ENCODE measurements at regions not wholly inside any gene's neighbourhood (a gene's known extent, or its start where the extent isn't known, plus 50 kb on each side); places are given as distances from the start of the nearest gene placed in this dataset.

DNA sequence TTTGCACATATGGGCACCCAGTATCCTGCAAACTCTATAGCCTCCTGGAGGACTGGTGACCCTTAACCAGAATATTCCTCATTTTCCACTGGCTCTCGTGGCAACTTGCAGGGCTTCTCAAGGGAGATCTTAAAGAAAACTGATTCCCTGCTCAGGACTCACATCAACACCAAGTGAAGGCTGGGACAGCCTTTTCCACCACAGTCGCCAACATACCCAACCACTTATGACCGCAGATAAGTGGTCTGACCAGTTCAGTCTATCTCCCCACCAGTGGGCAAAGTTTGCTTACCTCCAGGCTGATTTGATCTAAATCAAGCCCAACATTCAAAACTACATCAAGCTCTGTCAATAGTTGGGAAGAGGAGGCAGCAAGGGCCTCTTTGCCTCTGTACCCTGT, 289.3 kb upstream of the GATB start:
- Histone ChIP-seq H3K9me3 (ENCODE audit: low read depth) (no peaks in the 10 kb centered on the region), H3K27me3 (replicated peaks; ENCODE audit: insufficient read depth) (no peaks in the 10 kb centered on the region), H3K4me1 (ENCODE audit: insufficient read depth) (peaks cover 22% of the 10 kb centered on the region), H3K79me2 (ENCODE audit: insufficient read depth) (no peaks in the 10 kb centered on the region), H3F3A (ENCODE audit: insufficient read depth) (0 out of 2 replicates have a peak, but pooled peaks cover 9% of the 10 kb centered on the region), H3K27ac (no peak overlapping the region), H3K4me3 (no peak overlapping the region), H3K9ac (no peak overlapping the region), H2AFZ (no peak overlapping the region), H3K9me2 (ENCODE audit: insufficient read depth) (no peaks in the 10 kb centered on the region), H3K4me2 (ENCODE audit: unreplicated experiment) (no peak overlapping the region), H4K20me1 (ENCODE audit: insufficient read depth) (no peaks in the 10 kb centered on the region), H3K36me3 (ENCODE audit: low read depth) (no peaks in the 10 kb centered on the region)
- TF ChIP-seq EZH2phosphoT487 (IDR thresholded peaks at IDR 0.05; ENCODE audit: insufficient read depth, low read depth) (no peak), EZH2 (IDR thresholded peaks at IDR 0.05; ENCODE audit: insufficient read depth, poor library complexity, severe bottlenecking) (no peak)
- in situ Hi-C loops (cut with MboI), result no loop called here
- WGBS, 2 experiments (ENCODE audit: low coverage in 1 of 2, low lambda C conversion rate in 2 of 2, missing lambda C conversion rate in 2 of 2), result 77 to 84% methylated on average over 3 of the region's 3 CpGs
- DNase-seq, result no peak

DNA sequence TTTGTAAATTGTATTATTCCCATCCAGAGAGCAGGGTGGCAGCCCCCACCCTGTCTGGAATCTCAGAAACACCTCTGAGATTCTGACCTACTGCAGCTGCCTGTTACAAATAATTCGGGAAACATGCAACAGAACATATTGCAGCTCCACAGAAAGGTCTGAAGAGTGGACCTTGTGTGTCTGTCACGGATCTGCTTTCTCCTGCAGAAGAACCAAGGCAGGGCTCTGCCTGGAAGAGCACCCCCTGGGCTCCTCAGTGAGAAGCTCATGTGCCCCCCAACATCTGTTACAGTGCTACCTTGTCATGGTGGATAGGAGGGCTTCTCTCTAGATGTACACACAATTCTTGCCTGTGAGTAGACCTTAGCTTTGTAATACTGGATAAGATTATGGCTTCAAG, 286.6 kb upstream of the GATB start:
- Histone ChIP-seq H3K27me3 (replicated peaks; ENCODE audit: insufficient read depth) (no peaks in the 10 kb centered on the region), H2AFZ (no peak overlapping the region), H3K27ac (no peak overlapping the region), H4K20me1 (ENCODE audit: insufficient read depth) (no peaks in the 10 kb centered on the region), H3K4me1 (ENCODE audit: insufficient read depth) (peaks cover 9% of the 10 kb centered on the region), H3K9me2 (ENCODE audit: insufficient read depth) (no peaks in the 10 kb centered on the region), H3K79me2 (ENCODE audit: insufficient read depth) (no peaks in the 10 kb centered on the region), H3K4me2 (ENCODE audit: unreplicated experiment) (no peak overlapping the region), H3K36me3 (ENCODE audit: low read depth) (no peaks in the 10 kb centered on the region), H3F3A (ENCODE audit: insufficient read depth) (0 out of 2 replicates have a peak, but pooled peaks cover 3% of the 10 kb centered on the region), H3K9ac (no peak overlapping the region), H3K9me3 (ENCODE audit: low read depth) (no peaks in the 10 kb centered on the region), H3K4me3 (no peak overlapping the region)
- in situ Hi-C loops (cut with MboI), result no loop called here
- 84 to 88% methylated on average over 2 of the region's 2 CpGs for WGBS, 2 experiments (ENCODE audit: low coverage in 1 of 2, low lambda C conversion rate in 2 of 2, missing lambda C conversion rate in 2 of 2)
- DNase-seq, result no peak
- no peak for TF ChIP-seq EZH2 (IDR thresholded peaks at IDR 0.05; ENCODE audit: insufficient read depth, poor library complexity, severe bottlenecking)
- no peak for TF ChIP-seq EZH2phosphoT487 (IDR thresholded peaks at IDR 0.05; ENCODE audit: insufficient read depth, low read depth)

DNA sequence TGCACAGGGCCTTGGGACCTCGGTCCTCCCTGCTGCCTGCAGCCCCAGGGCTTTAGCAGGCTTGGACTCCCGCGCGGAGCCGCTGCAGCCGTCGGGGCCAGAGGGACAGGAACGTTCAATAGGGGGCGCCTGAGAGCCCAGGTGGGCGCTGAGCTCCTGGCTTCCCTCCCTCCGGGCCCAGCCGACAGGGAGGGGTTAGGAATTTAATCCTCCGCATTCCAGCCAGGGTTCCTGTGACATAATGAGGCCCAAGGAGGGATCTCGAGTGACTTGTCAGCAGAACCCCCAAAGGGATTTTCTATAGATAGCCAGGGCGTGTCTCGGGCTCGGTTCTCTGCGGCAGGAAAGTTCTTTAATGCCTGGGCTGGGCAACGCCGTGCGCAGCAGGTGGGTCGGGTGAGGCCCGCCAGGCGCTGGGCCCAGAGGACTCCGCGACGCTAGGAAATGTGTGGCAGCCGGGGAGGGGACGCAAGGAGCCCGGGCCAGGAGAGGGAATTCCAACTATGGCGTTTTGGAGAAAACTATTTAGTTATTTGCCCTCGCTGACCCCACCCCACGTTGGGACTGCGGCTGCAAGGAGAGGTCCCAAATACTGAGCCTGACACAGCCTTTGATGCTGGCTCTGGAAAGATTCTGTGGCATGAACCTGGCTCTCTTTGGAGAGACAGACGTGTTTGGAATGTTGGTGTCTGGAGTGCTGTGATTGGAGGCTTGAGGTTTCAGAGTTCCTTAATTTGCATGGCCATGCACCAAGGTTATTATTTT, 285.2 kb upstream of the GATB start:
- 24 to 28% methylated on average over 29 to 35 of the region's 35 CpGs for WGBS, 2 experiments (ENCODE audit: low coverage in 1 of 2, low lambda C conversion rate in 2 of 2, missing lambda C conversion rate in 2 of 2)
- no peaks in the 10 kb centered on the region for H3K79me2 ChIP-seq (ENCODE audit: insufficient read depth)
- H4K20me1 ChIP-seq (ENCODE audit: insufficient read depth), result no peaks in the 10 kb centered on the region
- no peak overlapping the region for H3K4me3 ChIP-seq
- H3K36me3 ChIP-seq (ENCODE audit: low read depth), result no peaks in the 10 kb centered on the region
- H3K9me2 ChIP-seq (ENCODE audit: insufficient read depth), result no peaks in the 10 kb centered on the region
- no peak overlapping the region for H2AFZ ChIP-seq
- in situ Hi-C loops (cut with MboI), result no loop called here
- H3K27ac ChIP-seq, result no peak overlapping the region
- H3K27me3 ChIP-seq (replicated peaks; ENCODE audit: insufficient read depth), result no peaks in the 10 kb centered on the region
- H3K9me3 ChIP-seq (ENCODE audit: low read depth), result no peaks in the 10 kb centered on the region
- TF ChIP-seq EZH2phosphoT487 (IDR thresholded peaks at IDR 0.05; ENCODE audit: insufficient read depth, low read depth), result no peak
- no peak for TF ChIP-seq EZH2 (IDR thresholded peaks at IDR 0.05; ENCODE audit: insufficient read depth, poor library complexity, severe bottlenecking)
- no peak overlapping the region for H3K9ac ChIP-seq
- H3F3A ChIP-seq (ENCODE audit: insufficient read depth), result no peaks in the 10 kb centered on the region
- peak; percentile 16 for DNase-seq
- no peaks in the 10 kb centered on the region for H3K4me1 ChIP-seq (ENCODE audit: insufficient read depth)
- no peak overlapping the region for H3K4me2 ChIP-seq (ENCODE audit: unreplicated experiment)

DNA sequence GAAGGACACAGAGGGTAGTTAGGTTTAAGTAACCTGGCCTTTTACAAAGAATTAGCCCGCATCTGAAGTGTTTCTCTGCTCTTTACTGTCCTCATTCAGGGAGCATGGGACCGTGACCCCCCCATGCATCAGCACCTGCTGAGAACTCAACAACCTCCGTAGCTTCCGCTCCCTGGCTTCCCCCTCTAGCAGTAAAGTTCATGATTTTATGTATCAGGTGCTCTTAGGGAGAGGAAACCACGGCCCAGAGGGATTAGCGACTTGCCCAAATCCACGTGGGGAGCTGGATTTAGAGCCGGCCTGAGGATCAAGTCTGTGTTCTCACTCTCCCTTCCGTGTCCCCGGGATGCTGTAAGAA, 284.6 kb upstream of the GATB start:
- no peaks in the 10 kb centered on the region for H3K27me3 ChIP-seq (replicated peaks; ENCODE audit: insufficient read depth)
- TF ChIP-seq EZH2 (IDR thresholded peaks at IDR 0.05; ENCODE audit: insufficient read depth, poor library complexity, severe bottlenecking) (no peak), EZH2phosphoT487 (IDR thresholded peaks at IDR 0.05; ENCODE audit: insufficient read depth, low read depth) (no peak)
- no peak overlapping the region for H3K9ac ChIP-seq
- no peak overlapping the region for H3K4me2 ChIP-seq (ENCODE audit: unreplicated experiment)
- in situ Hi-C loops (cut with MboI), result no loop called here
- H3K4me3 ChIP-seq, result no peak overlapping the region
- no peaks in the 10 kb centered on the region for H3F3A ChIP-seq (ENCODE audit: insufficient read depth)
- WGBS, 2 experiments (ENCODE audit: low coverage in 1 of 2, low lambda C conversion rate in 2 of 2, missing lambda C conversion rate in 2 of 2), result 57 to 59% methylated on average over 10 of the region's 10 CpGs
- no peaks in the 10 kb centered on the region for H3K4me1 ChIP-seq (ENCODE audit: insufficient read depth)
- DNase-seq, result no peak
- H3K27ac ChIP-seq, result no peak overlapping the region
- H3K79me2 ChIP-seq (ENCODE audit: insufficient read depth), result no peaks in the 10 kb centered on the region
- H3K36me3 ChIP-seq (ENCODE audit: low read depth), result no peaks in the 10 kb centered on the region
- no peaks in the 10 kb centered on the region for H3K9me2 ChIP-seq (ENCODE audit: insufficient read depth)
- H2AFZ ChIP-seq, result no peak overlapping the region
- H4K20me1 ChIP-seq (ENCODE audit: insufficient read depth), result no peaks in the 10 kb centered on the region
- H3K9me3 ChIP-seq (ENCODE audit: low read depth), result no peaks in the 10 kb centered on the region

All from GM23248 (cell line).